Panc1 (cell line): ENCODE measurements at regions not wholly inside any gene's neighbourhood (a gene's known extent, or its start where the extent isn't known, plus 50 kb on each side); places are given as distances from the start of the nearest gene placed in this dataset.

Experiments
- ATAC-seq: fragments of 200-7000 bp; cut with Tn5 transposase; 2 replicates; pipeline ENCODE4 v1.9.1; 2020; ENCODE audit warnings: mild to moderate bottlenecking, moderate library complexity
- BruUV-seq: library from RNA; stranded (reverse); fragments of 400-500 nt; replicated peaks from 2 replicates; lab custom pipeline; 2021; lab: Mats Ljungman, UMichigan
- CTCF ChIA-PET: fragments of 300-600 bp; sonication (Branson Sonifier 250); formaldehyde crosslinking; loops from one replicate; lab custom pipeline; 2022; ENCODE audit warnings: antibody characterized with exemption; lab: Charles Lee
- POLR2A ChIA-PET: fragments of 300-600 bp; sonication (Branson Sonifier 250); formaldehyde crosslinking; loops from one replicate; lab custom pipeline; 2022; ENCODE audit warnings: antibody characterized with exemption; lab: Charles Lee
- DNase-seq: peaks from one replicate; pipeline ENCODE4 v3.0.0-alpha.2; 2010; ENCODE audit warnings: low read depth, low spot score
- H3K27ac ChIP-seq: 2 replicates; pipeline ENCODE4 v1.5.1; 2011; ENCODE audit warnings: mild to moderate bottlenecking, low read length, inconsistent platforms
- H3K27me3 ChIP-seq: fragments of 200-500 bp; sonication (Bioruptor generic); 2 replicates; pipeline ENCODE4 v1.6.0; 2014; ENCODE audit warnings: low read length, inconsistent platforms; ENCODE audit not compliant: control insufficient read depth, insufficient read depth
- H3K36me3 ChIP-seq: fragments of 200-500 bp; sonication (Bioruptor generic); 2 replicates; pipeline ENCODE4 v1.5.1; 2014; ENCODE audit warnings: inconsistent platforms, mild to moderate bottlenecking, low read length, moderate library complexity; ENCODE audit not compliant: control insufficient read depth, insufficient read depth
- H3K4me1 ChIP-seq: 2 replicates; pipeline ENCODE4 v1.5.1; 2011; ENCODE audit warnings: inconsistent platforms, mild to moderate bottlenecking, low read length, moderate library complexity; ENCODE audit not compliant: control insufficient read depth, insufficient read depth
- H3K4me3 ChIP-seq, 2 experiments: 2 replicates each; pipeline ENCODE4 v1.5.1; 2011 to 2012; ENCODE audit warnings: low read depth in 2 of 2, low read length in 2 of 2, mild to moderate bottlenecking in 2 of 2, inconsistent platforms in 1 of 2, moderate library complexity in 1 of 2
- H3K9me3 ChIP-seq: fragments of 200-500 bp; sonication (Bioruptor generic); 2 replicates; pipeline ENCODE4 v1.5.1; 2014; ENCODE audit warnings: low read depth, mild to moderate bottlenecking, inconsistent platforms, low read length, moderate library complexity; ENCODE audit not compliant: control insufficient read depth, insufficient read depth
- POLR2AphosphoS5 ChIP-seq: IDR thresholded peaks from 2 replicates; pipeline ENCODE4 v1.6.1; 2012; ENCODE audit warnings: mild to moderate bottlenecking, low read depth, low read length, moderate library complexity
- SIN3A ChIP-seq: IDR thresholded peaks from 2 replicates; pipeline ENCODE4 v1.6.1; 2012; ENCODE audit warnings: low read depth, mild to moderate bottlenecking, low read length, moderate library complexity, borderline replicate concordance; ENCODE audit not compliant: insufficient read depth
- TCF7L2 ChIP-seq: IDR thresholded peaks from 2 replicates; pipeline ENCODE4 v1.6.1; 2011; ENCODE audit warnings: mild to moderate bottlenecking, low read depth, low read length, inconsistent platforms
- in situ Hi-C: cut with HindIII; loops from 2 replicates; pipeline ENCODE4 v1.10.0; 2016; ENCODE audit warnings: low sequenced_read_pairs, low pct_unique_long_range_greater_than_20kb
- intact Hi-C: fragments of 100-400 bp; cut with micrococcal nuclease; formaldehyde crosslinking; loops from one replicate; pipeline ENCODE4 v1.10.0; 2022; ENCODE audit not compliant: unreplicated experiment
- TF ChIP-seq, protein P1 (sequence below), 2 experiments: IDR thresholded peaks; 2 replicates each; pipeline ENCODE4 v1.6.1; 2011 to 2012; ENCODE audit warnings: low read depth in 2 of 2, control low read depth in 1 of 2, low read length in 1 of 2, mild to moderate bottlenecking in 1 of 2, moderate library complexity in 1 of 2; ENCODE audit not compliant: insufficient read depth in 1 of 2
- TF ChIP-seq, protein P2 (sequence below): fragments of 450-650 bp; IDR thresholded peaks from 2 replicates; pipeline ENCODE4 v1.5.1; 2017; ENCODE audit warnings: mild to moderate bottlenecking

DNA sequence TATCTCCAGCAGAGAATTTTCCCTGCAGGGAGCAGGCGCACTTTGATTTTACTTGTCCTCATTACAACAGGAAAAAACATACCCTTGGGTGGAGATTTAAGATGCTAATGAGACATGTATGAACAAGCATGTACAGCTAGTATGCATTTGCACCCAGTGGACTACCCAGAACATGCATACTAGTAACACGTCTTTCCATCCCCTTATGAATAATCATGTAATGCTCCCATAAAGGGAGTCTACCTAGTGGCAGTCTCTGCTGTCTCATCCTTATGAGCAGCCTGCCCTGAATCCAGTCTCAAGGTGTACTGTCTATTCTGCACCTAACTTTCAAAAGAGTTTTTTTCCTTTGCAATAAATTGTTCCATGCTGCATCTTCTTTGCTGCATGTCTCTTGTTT, 1222.0 kb downstream of the ROBO1 start:
- Histone ChIP-seq H3K27me3 (no peaks in the 10 kb centered on the region), H3K4me3 (no peak overlapping the region), H3K9me3 (no peaks in the 10 kb centered on the region), H3K27ac (no peak overlapping the region), H3K4me1 (no peaks in the 10 kb centered on the region), H3K36me3 (no peaks in the 10 kb centered on the region)
- TF ChIP-seq SIN3A, result no peak
- TF ChIP-seq, protein P1, sequence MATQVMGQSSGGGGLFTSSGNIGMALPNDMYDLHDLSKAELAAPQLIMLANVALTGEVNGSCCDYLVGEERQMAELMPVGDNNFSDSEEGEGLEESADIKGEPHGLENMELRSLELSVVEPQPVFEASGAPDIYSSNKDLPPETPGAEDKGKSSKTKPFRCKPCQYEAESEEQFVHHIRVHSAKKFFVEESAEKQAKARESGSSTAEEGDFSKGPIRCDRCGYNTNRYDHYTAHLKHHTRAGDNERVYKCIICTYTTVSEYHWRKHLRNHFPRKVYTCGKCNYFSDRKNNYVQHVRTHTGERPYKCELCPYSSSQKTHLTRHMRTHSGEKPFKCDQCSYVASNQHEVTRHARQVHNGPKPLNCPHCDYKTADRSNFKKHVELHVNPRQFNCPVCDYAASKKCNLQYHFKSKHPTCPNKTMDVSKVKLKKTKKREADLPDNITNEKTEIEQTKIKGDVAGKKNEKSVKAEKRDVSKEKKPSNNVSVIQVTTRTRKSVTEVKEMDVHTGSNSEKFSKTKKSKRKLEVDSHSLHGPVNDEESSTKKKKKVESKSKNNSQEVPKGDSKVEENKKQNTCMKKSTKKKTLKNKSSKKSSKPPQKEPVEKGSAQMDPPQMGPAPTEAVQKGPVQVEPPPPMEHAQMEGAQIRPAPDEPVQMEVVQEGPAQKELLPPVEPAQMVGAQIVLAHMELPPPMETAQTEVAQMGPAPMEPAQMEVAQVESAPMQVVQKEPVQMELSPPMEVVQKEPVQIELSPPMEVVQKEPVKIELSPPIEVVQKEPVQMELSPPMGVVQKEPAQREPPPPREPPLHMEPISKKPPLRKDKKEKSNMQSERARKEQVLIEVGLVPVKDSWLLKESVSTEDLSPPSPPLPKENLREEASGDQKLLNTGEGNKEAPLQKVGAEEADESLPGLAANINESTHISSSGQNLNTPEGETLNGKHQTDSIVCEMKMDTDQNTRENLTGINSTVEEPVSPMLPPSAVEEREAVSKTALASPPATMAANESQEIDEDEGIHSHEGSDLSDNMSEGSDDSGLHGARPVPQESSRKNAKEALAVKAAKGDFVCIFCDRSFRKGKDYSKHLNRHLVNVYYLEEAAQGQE (IDR thresholded peaks at IDR 0.05; ENCODE audit: insufficient read depth in 1 of 2, low read depth in 2 of 2, low read length in 1 of 2), result no peak
- no peak for TF ChIP-seq POLR2AphosphoS5
- TF ChIP-seq TCF7L2, result no peak
- TF ChIP-seq, protein P2, sequence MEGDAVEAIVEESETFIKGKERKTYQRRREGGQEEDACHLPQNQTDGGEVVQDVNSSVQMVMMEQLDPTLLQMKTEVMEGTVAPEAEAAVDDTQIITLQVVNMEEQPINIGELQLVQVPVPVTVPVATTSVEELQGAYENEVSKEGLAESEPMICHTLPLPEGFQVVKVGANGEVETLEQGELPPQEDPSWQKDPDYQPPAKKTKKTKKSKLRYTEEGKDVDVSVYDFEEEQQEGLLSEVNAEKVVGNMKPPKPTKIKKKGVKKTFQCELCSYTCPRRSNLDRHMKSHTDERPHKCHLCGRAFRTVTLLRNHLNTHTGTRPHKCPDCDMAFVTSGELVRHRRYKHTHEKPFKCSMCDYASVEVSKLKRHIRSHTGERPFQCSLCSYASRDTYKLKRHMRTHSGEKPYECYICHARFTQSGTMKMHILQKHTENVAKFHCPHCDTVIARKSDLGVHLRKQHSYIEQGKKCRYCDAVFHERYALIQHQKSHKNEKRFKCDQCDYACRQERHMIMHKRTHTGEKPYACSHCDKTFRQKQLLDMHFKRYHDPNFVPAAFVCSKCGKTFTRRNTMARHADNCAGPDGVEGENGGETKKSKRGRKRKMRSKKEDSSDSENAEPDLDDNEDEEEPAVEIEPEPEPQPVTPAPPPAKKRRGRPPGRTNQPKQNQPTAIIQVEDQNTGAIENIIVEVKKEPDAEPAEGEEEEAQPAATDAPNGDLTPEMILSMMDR, result no peak
- ATAC-seq, result no peak
- intact Hi-C loops, result no loop called here
- in situ Hi-C loops, result no loop called here
- DNase-seq, result no peak
- no TSS peak for BruUV-seq
- POLR2A ChIA-PET, result no interaction called here
- CTCF ChIA-PET, result no interaction called here
